ENCODE measurements at regions not wholly inside any gene's neighbourhood (a gene's known extent, or its start where the extent isn't known, plus 50 kb on each side); places are given as distances from the start of the nearest gene placed in this dataset.

GRCh38 chr5:58133216-58133615, 326.7 kb downstream of the PLK2 start:
- peaks cover 7% of the 10 kb centered on the region for H3K27me3 ChIP-seq (replicated peaks; ENCODE audit: insufficient read depth, low read depth, low read length, poor library complexity)
- TF ChIP-seq EZH2 (IDR thresholded peaks at IDR 0.05; ENCODE audit: borderline replicate concordance, low read depth, low read length, poor library complexity, severe bottlenecking) (no peak), CTCF (conservative IDR thresholded peaks at IDR 0.05; ENCODE audit: low read depth, low read length) (no peak)
- no peak overlapping the region for H3K4me3 ChIP-seq (ENCODE audit: low read depth, low read length, poor library complexity, severe bottlenecking)
- POLR2A ChIA-PET (ENCODE audit: low non-redundant PET), result no interaction called here
- BruUV-seq (replicated peaks), result no TSS peak
- DNase-seq (ENCODE audit: low spot score), result no peak
- H3K4me1 ChIP-seq (ENCODE audit: insufficient read depth, low read length, poor library complexity, severe bottlenecking), result peaks cover 5% of the 10 kb centered on the region
- H3K36me3 ChIP-seq (ENCODE audit: insufficient read depth, low read length, poor library complexity, severe bottlenecking), result no peaks in the 10 kb centered on the region
- H3K9me3 ChIP-seq (ENCODE audit: low read depth, low read length, poor library complexity, severe bottlenecking), result no peaks in the 10 kb centered on the region
- H3K27ac ChIP-seq (ENCODE audit: low read depth, low read length, poor library complexity, severe bottlenecking), result no peak overlapping the region
- intact Hi-C loops (cut with micrococcal nuclease; ENCODE audit: unreplicated experiment), result no loop called here
- CTCF ChIA-PET, result no interaction called here

GRCh38 chr5:58127255-58128220, 332.3 kb downstream of the PLK2 start:
- BruUV-seq (replicated peaks), result no TSS peak
- no peaks in the 10 kb centered on the region for H3K9me3 ChIP-seq (ENCODE audit: low read depth, low read length, poor library complexity, severe bottlenecking)
- no peaks in the 10 kb centered on the region for H3K36me3 ChIP-seq (ENCODE audit: insufficient read depth, low read length, poor library complexity, severe bottlenecking)
- CTCF ChIA-PET, result no interaction called here
- intact Hi-C loops (cut with micrococcal nuclease; ENCODE audit: unreplicated experiment), result no loop called here
- H3K4me1 ChIP-seq (ENCODE audit: insufficient read depth, low read length, poor library complexity, severe bottlenecking), result no peaks in the 10 kb centered on the region
- DNase-seq (ENCODE audit: low spot score), result no peak
- POLR2A ChIA-PET (ENCODE audit: low non-redundant PET), result no interaction called here
- TF ChIP-seq CTCF (conservative IDR thresholded peaks at IDR 0.05; ENCODE audit: low read depth, low read length) (no peak), EZH2 (IDR thresholded peaks at IDR 0.05; ENCODE audit: borderline replicate concordance, low read depth, low read length, poor library complexity, severe bottlenecking) (no peak)
- peaks cover 15% of the 10 kb centered on the region for H3K27me3 ChIP-seq (replicated peaks; ENCODE audit: insufficient read depth, low read depth, low read length, poor library complexity)
- no peak overlapping the region for H3K4me3 ChIP-seq (ENCODE audit: low read depth, low read length, poor library complexity, severe bottlenecking)
- H3K27ac ChIP-seq (ENCODE audit: low read depth, low read length, poor library complexity, severe bottlenecking), result no peak overlapping the region

DNA sequence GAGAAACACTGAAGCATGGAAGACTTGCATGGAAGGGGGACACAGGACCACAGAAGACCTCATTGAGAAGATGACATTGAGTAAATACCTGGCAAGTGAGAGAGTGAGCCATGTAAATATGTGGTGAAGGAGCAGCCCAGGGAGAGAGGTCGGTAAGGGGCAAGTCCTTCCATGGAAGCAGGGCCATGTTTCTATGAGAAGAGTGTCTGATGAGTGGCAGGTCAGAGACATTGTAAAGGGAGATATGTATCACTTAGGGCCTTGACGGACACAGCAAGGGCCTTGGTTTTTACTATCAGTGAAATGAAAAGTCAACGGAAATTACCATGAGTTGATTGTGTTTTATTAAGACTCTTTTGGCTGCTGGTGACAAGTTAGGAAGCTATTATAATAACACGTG, 336.4 kb downstream of the PLK2 start:
- CTCF ChIA-PET, result no interaction called here
- Histone ChIP-seq H3K27ac (ENCODE audit: low read depth, low read length, poor library complexity, severe bottlenecking) (no peak overlapping the region), H3K27me3 (replicated peaks; ENCODE audit: insufficient read depth, low read depth, low read length, poor library complexity) (peaks cover 21% of the 10 kb centered on the region), H3K36me3 (ENCODE audit: insufficient read depth, low read length, poor library complexity, severe bottlenecking) (no peaks in the 10 kb centered on the region), H3K9me3 (ENCODE audit: low read depth, low read length, poor library complexity, severe bottlenecking) (no peaks in the 10 kb centered on the region), H3K4me3 (ENCODE audit: low read depth, low read length, poor library complexity, severe bottlenecking) (no peak overlapping the region), H3K4me1 (ENCODE audit: insufficient read depth, low read length, poor library complexity, severe bottlenecking) (no peaks in the 10 kb centered on the region)
- BruUV-seq (replicated peaks), result no TSS peak
- TF ChIP-seq CTCF (conservative IDR thresholded peaks at IDR 0.05; ENCODE audit: low read depth, low read length) (no peak), EZH2 (IDR thresholded peaks at IDR 0.05; ENCODE audit: borderline replicate concordance, low read depth, low read length, poor library complexity, severe bottlenecking) (no peak)
- DNase-seq (ENCODE audit: low spot score), result no peak
- intact Hi-C loops (cut with micrococcal nuclease; ENCODE audit: unreplicated experiment), result no loop called here
- POLR2A ChIA-PET (ENCODE audit: low non-redundant PET), result no interaction called here
